NCI-H2107 treated with DMSO at 0.1 percent for 48 hours (cell line): ENCODE measurements at regions not wholly inside any gene's neighbourhood (a gene's known extent, or its start where the extent isn't known, plus 50 kb on each side); places are given as distances from the start of the nearest gene placed in this dataset.

Experiments
- DNase-seq: peaks from one replicate; lab custom pipeline; 2025; ENCODE audit not compliant: unreplicated experiment; lab: John Stamatoyannopoulos, UW

GRCh38 chrX:39613997-39614679 is 483.6 kb downstream of the BCOR start:
- DNase-seq: peak; percentile 60

GRCh38 chrX:39614680-39614998 is 483.1 kb downstream of the BCOR start:
- DNase-seq: no peak

GRCh38 chrX:39616098-39616729 is 481.5 kb downstream of the BCOR start:
- no peak for DNase-seq

DNA sequence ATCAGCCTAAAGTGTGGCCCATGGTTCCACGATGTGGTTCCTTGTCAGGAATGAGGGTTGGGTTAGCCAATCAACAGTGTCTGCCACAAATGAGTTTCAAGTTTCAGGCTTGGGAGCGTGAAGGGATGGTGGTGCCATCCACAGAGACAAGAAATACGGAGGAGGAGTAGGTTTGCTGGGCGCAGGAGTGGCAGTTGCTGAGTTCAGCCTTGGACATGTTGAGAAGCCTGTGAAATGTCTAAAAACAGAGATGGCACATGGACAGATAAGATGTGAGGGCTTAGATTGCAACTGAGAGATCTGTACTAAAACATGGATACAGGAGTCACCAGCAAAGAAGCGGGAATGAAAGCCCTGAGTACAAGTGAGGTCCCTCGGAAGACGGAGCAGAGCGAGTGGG is 481.0 kb downstream of the BCOR start:
- DNase-seq: no peak

DNA sequence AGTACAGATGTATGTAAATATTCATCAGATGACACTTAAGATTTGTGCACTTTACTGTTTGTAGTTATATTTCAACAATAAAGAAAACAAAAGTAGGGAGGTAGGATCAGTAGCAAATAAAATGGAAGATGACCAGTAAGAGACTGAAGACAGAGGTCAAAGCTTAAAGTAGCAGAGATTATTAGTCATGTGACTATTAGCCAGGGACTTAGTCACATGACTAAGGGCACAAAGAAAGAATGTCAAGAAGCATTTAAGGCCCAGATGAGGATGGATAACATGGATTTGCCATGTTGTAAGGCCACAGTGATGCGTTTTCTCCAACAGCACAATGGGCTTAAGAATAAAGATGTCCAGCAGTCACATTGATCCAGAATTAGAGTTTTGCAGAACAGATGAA is 479.6 kb downstream of the BCOR start:
- no peak for DNase-seq

- no peak for DNase-seq
These were observed 478.4 kb downstream of the BCOR start for GRCh38 chrX:39619182-39620009.

DNA sequence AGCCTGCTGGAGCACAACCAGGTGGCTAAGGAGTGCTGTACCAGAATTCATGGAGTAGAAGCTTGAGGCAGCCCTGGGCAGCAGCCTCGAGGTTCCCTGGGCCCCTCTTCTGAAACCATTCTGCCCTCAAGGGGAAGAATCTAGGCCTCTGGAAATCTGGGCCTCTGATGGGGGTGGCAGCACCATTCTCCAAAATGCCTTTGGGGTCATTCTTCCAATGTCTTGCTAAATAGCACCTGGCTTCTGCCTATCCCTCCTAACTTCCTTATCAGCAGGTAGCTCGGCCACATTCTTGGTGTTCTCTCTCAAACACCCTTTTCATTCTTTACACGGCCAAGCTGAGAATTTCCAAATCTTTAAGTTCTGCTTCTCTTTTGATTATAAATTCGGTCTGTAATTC is 473.6 kb downstream of the BCOR start:
- no peak for DNase-seq

DNA sequence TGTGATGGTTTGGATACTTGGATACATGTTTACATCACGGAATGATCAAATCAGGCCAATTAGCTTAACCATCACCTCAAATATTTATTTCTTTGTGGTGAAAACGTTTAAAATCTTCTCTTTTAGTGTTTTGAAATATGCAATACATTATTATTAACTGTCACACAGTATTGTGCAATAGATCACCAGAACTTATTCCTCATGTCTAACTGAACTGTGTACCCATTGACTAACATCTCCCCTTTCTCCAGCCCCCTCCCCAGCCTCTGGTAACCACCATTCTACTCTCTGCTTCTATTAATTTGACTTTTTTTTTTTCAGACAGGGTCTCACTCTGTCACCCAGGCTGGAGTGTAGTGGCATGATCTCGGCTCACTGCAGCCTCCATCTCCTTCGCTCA is 471.9 kb downstream of the BCOR start:
- no peak for DNase-seq

GRCh38 chrX:39626749-39627148 is 471.0 kb downstream of the BCOR start:
- peak; percentile 54 for DNase-seq

DNA sequence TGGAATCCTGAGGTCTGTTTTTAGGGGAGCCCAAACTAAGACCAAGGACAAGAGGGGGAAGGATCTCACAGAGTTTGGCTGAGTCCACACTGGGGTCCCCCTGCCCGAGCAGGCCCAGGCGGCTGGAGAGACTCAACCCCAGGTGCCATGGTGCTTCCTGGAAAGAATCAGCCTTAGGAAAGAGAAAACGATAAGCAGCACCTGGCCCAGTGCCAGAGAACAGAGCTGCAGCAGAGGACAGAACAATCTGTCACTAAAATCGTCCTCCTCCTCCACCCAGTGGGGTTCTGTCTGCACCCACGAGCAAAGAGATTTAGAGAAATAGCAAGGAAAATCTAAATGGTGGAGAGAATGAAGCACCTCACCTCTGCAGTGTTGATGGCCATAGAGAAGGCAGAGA is 470.5 kb downstream of the BCOR start:
- DNase-seq: no peak

- no peak for DNase-seq
These were observed 468.8 kb downstream of the BCOR start for GRCh38 chrX:39629001-39629400.

DNA sequence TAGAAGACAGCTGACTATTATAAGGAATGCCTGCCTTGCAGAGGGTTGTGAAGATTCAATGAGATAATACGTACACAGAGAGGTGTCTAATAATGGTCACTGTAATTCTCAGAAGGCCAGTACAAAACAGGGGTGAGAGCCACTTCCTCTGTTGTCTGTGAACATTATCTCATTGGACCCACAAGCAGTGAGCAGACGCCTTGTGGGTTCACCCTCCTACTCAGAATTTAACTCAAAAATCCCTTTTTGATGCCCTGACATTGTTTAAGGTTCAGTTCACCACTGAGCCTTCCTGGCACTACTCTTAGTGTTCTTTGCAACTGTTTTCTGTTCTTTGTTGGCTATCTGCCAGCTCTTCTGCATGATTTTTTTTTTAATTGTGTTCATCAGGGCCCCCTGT is 467.4 kb downstream of the BCOR start:
- no peak for DNase-seq

DNA sequence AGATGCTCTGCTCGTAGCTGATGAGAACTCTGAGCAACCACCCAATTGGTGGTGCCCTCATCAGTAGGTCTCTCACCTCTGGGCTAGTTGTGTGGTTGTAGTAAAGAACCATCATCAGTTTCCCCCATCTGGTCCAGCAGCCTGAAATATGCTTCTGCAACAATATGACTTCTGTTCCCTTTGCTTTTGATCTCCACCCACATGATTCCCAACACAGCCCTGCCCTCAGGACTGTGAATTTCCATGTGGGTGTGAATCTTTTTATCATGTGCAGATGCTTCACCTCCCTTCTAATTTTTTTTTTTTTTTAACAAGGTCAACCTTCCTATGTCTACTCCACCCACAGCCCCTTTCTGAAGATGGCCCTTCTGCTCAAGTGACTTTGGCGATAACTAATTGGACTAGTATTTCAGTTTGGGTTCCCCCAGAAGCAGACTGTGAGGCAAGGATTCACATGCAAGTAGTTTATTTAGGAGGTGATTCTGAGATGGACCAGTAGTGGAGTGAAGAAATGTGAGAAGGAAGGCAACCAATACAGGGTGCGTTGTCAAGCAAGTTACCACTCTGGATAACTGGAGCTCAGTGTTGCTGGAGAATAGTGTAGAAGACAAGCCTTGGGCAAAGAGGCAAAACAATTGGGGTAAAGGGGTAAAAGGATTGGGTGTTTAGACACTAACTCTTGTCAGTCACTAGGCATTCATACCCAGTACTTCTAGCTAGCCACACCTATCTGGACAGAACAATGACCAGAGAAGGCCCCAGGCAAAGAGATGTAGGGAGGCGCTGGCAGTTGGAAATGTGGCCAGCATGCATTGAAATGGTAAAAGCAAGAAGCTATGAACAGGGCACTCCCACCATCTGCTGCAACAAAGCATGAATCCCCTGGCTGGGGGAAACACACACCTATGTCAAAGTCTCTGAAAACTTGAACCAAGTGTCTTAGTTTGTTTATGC is 466.2 kb downstream of the BCOR start:
- no peak for DNase-seq

- DNase-seq: peak; percentile 83
These were observed 464.5 kb downstream of the BCOR start for GRCh38 chrX:39633293-39633692.

GRCh38 chrX:39636481-39636880 is 461.3 kb downstream of the BCOR start:
- no peak for DNase-seq

GRCh38 chrX:39638526-39638925 is 459.2 kb downstream of the BCOR start:
- no peak for DNase-seq

- DNase-seq: no peak
These were observed 457.9 kb downstream of the BCOR start for GRCh38 chrX:39639871-39640270.

DNA sequence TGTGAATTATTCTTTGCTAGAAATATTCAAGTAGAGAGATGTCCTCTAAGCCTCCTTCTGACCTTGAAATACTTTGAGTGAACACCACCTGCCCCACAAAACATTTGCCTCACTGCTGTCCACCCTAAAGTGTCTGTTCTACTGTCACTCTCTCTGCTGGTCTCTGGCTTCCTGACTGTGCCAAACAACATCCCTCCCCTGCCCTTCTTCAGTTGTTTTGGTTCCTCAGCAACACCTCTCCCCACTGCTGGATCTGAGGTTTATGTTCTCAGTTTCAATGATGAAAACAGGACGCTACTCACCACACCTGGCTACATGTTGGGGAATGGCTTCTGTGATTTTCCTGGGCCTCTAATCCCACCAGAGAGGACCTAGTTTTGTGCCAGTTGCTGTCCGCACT is 456.9 kb downstream of the BCOR start:
- DNase-seq: no peak

- DNase-seq: no peak
These were observed 455.7 kb downstream of the BCOR start for GRCh38 chrX:39642071-39642470.

- no peak for DNase-seq
These were observed 454.2 kb downstream of the BCOR start for GRCh38 chrX:39643550-39643949.
